ENCODE measurements at regions not wholly inside any gene's neighbourhood (a gene's known extent, or its start where the extent isn't known, plus 50 kb on each side); places are given as distances from the start of the nearest gene placed in this dataset.

DNA sequence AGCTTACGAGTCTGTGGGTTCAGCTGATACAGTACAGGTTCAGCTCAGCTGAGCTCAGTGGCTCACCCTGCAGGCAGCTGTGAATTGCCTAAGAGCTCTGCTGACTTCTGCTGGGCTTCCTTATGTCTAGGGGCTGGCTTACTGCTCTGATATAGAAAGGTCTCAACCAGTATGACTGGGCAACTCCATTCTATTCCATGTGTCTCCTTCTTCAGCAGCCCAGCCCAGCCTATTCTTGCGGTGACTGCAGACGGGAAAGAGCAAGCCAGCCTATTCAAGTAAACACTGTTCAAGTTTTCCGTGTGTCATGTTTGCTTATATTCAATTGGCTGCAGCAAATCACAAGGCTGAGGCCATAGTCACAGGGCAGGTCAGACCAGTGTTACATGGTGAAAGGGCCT lies 615.4 kb upstream of the ZFP42 start:
- H2BK12ac ChIP-seq (ENCODE audit: insufficient read length, low read depth, low read length), result no peak overlapping the region

More for the DNA sequence above, 615.4 kb upstream of the ZFP42 start:
- no peak overlapping the region for H2BK120ac ChIP-seq (ENCODE audit: low read depth, low read length, poor library complexity, severe bottlenecking)
- no peak overlapping the region for H3K56ac ChIP-seq (ENCODE audit: insufficient read length, low read depth, low read length)
- H3K79me2 ChIP-seq (ENCODE audit: insufficient read depth, low read length), result no peaks in the 10 kb centered on the region
- no peak overlapping the region for H2AK5ac ChIP-seq (ENCODE audit: insufficient read length, low read length)
- no peak overlapping the region for H3K9ac ChIP-seq (ENCODE audit: extremely low read depth, insufficient read length, low read length)
- H3K4me1 ChIP-seq (ENCODE audit: insufficient read depth, low read length), result no peaks in the 10 kb centered on the region
- H3K79me1 ChIP-seq (ENCODE audit: insufficient read depth, low read depth, low read length, poor library complexity, severe bottlenecking), result no peaks in the 10 kb centered on the region
- H3K4ac ChIP-seq (ENCODE audit: low read depth, low read length), result no peak overlapping the region
- TF ChIP-seq, protein P1, sequence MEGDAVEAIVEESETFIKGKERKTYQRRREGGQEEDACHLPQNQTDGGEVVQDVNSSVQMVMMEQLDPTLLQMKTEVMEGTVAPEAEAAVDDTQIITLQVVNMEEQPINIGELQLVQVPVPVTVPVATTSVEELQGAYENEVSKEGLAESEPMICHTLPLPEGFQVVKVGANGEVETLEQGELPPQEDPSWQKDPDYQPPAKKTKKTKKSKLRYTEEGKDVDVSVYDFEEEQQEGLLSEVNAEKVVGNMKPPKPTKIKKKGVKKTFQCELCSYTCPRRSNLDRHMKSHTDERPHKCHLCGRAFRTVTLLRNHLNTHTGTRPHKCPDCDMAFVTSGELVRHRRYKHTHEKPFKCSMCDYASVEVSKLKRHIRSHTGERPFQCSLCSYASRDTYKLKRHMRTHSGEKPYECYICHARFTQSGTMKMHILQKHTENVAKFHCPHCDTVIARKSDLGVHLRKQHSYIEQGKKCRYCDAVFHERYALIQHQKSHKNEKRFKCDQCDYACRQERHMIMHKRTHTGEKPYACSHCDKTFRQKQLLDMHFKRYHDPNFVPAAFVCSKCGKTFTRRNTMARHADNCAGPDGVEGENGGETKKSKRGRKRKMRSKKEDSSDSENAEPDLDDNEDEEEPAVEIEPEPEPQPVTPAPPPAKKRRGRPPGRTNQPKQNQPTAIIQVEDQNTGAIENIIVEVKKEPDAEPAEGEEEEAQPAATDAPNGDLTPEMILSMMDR (conservative IDR thresholded peaks at IDR 0.05), result peak; percentile 79
- no peak overlapping the region for H3K4me2 ChIP-seq (ENCODE audit: insufficient read depth, insufficient read length, low read length)
- H2BK20ac ChIP-seq (ENCODE audit: low read depth, low read length, poor library complexity, severe bottlenecking), result no peak overlapping the region
- no peak overlapping the region for H4K91ac ChIP-seq (ENCODE audit: insufficient read length, low read depth, low read length)
- H3K14ac ChIP-seq (ENCODE audit: insufficient read depth, low read length), result no peak overlapping the region
- Mint-ChIP-seq H3K4me3 (no peak overlapping the region), H3K36me3 (ENCODE audit: insufficient read depth in 1 of 3, low read depth in 3 of 3) (no peaks in the 10 kb centered on the region), H3K27ac (no peak overlapping the region), H3K27me3 (ENCODE audit: low read depth) (peaks cover under 1% of the 10 kb centered on the region), H3K4me1 (no peaks in the 10 kb centered on the region), H3K9me3 (no peaks in the 10 kb centered on the region; a peak in 1 of 5 replicates)
- no peak overlapping the region for H4K5ac ChIP-seq (ENCODE audit: insufficient read length, low read depth, low read length)
- H2AFZ ChIP-seq (ENCODE audit: low read length), result no peak overlapping the region
- no peak overlapping the region for H3K18ac ChIP-seq (ENCODE audit: insufficient read length, low read depth, low read length)
- no peak overlapping the region for H2BK15ac ChIP-seq (ENCODE audit: low read depth, low read length)
- no peak overlapping the region for H2BK5ac ChIP-seq (ENCODE audit: insufficient read length, low read length)
- H4K8ac ChIP-seq (replicated peaks; ENCODE audit: insufficient read length, low read depth, low read length), result no peak overlapping the region
- WGBS (ENCODE audit: extremely low coverage, insufficient read length, low lambda C conversion rate), result no CpG with 5 or more reads among the region's 4 CpGs
- no peaks in the 10 kb centered on the region for H3K27me3 ChIP-seq (ENCODE audit: insufficient read depth, low read length)
- H3K23ac ChIP-seq (ENCODE audit: insufficient read length, low read depth, low read length), result no peak overlapping the region
- H3K27ac ChIP-seq (ENCODE audit: insufficient read length, low read depth, low read length), result no peak overlapping the region
- H3K9me3 ChIP-seq (ENCODE audit: control insufficient read depth, low read depth, low read length), result no peaks in the 10 kb centered on the region
- H3T11ph ChIP-seq (ENCODE audit: low read length), result no peak overlapping the region
- peak; percentile 77 for DNase-seq
- H3K23me2 ChIP-seq (ENCODE audit: insufficient read length, low read depth, low read length, poor library complexity, severe bottlenecking), result no peaks in the 10 kb centered on the region
- H4K20me1 ChIP-seq (ENCODE audit: control insufficient read depth, insufficient read depth, insufficient read length), result no peaks in the 10 kb centered on the region
